Esophagus squamous epithelium (tissue), 5 donors: ENCODE measurements at regions not wholly inside any gene's neighbourhood (a gene's known extent, or its start where the extent isn't known, plus 50 kb on each side); places are given as distances from the start of the nearest gene placed in this dataset.

Experiments
- DNase-seq: peaks from one replicate; lab custom pipeline; 2025; lab: John Stamatoyannopoulos, UW
- H3K27ac ChIP-seq, 4 donors: fragments of 200-600 bp; sonication (generic); one replicate each; pipeline ENCODE4 v1.5.1; 2016 to 2019; ENCODE audit warnings: mild to moderate bottlenecking in 1 of 4
- H3K27me3 ChIP-seq, 4 donors: fragments of 200-600 bp; sonication (generic); 1 replicate in 3 of 4; 2 replicates in 1 of 4; pipeline versions ENCODE4 v1.5.1 to v1.6.0; 2017 to 2021; ENCODE audit warnings: antibody characterized with exemption in 1 of 4
- H3K36me3 ChIP-seq, 3 donors: fragments of 200-600 bp; sonication (generic); one replicate each; pipeline ENCODE4 v1.5.1; 2016 to 2019
- H3K4me1 ChIP-seq, 3 donors: fragments of 200-600 bp; sonication (generic); one replicate each; pipeline ENCODE4 v1.5.1; 2017 to 2019
- H3K4me3 ChIP-seq, 4 donors: fragments of 200-600 bp; sonication (generic); 1 replicate in 3 of 4; 2 replicates in 1 of 4; pipeline ENCODE4 v1.5.1; 2016 to 2019; ENCODE audit warnings: mild to moderate bottlenecking in 2 of 4, moderate library complexity in 1 of 4
- H3K9me3 ChIP-seq, 3 donors: fragments of 200-600 bp; sonication (generic); one replicate each; pipeline ENCODE4 v1.5.1; 2016 to 2019
- POLR2A ChIP-seq, 4 donors: fragments of 450-650 bp; IDR thresholded peaks; one replicate each; pipeline ENCODE4 v1.6.1; 2017; ENCODE audit warnings: antibody characterized with exemption in 4 of 4, mild to moderate bottlenecking in 4 of 4, moderate library complexity in 3 of 4
- WGBS, 2 donors: methylation state at CpG; one replicate each; pipeline ENCODE4 v1.1.5; 2018; 5-methylcytosine and 5-hydroxymethylcytosine counted together
- intact Hi-C: fragments of 100-400 bp; cut with DNase I; formaldehyde crosslinking; loops from one replicate; pipeline ENCODE4 v1.15.0; 2022
- TF ChIP-seq, protein P1 (sequence below), 6 experiments: fragments of 450-650 bp in 4 of 6; fragments of 200-600 bp in 2 of 6; sonication (generic) in 2 of 6; IDR thresholded peaks; one replicate each; pipeline ENCODE4 v1.5.1; 2016 to 2019; ENCODE audit warnings: antibody characterized with exemption in 6 of 6, mild to moderate bottlenecking in 4 of 6, moderate library complexity in 4 of 6
- donor health status: DM: yes; HTN: yes; CAD: no.

DNA sequence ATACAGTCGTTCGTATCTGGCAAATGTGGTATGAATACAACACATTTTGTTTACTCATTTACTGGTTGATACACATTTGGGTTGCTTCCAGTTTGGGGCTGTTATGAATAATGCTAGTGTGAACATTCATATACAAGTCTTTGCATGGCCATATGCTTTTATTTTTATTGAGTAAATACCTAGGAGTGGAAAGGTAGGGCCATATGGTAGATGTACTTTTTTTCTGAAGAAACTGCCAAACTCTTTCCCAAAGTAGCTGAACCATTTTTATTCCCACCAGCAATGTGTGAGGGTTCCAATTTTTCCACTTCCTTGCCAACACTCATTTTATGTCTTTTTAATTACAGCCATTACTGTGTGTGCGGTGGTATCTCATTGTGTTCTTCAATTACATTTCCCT is 496.2 kb upstream of the NRXN1 start:
- H3K27me3 ChIP-seq = no peaks in the 10 kb centered on the region
- H3K4me1 ChIP-seq = no peaks in the 10 kb centered on the region
- TF ChIP-seq, protein P1, sequence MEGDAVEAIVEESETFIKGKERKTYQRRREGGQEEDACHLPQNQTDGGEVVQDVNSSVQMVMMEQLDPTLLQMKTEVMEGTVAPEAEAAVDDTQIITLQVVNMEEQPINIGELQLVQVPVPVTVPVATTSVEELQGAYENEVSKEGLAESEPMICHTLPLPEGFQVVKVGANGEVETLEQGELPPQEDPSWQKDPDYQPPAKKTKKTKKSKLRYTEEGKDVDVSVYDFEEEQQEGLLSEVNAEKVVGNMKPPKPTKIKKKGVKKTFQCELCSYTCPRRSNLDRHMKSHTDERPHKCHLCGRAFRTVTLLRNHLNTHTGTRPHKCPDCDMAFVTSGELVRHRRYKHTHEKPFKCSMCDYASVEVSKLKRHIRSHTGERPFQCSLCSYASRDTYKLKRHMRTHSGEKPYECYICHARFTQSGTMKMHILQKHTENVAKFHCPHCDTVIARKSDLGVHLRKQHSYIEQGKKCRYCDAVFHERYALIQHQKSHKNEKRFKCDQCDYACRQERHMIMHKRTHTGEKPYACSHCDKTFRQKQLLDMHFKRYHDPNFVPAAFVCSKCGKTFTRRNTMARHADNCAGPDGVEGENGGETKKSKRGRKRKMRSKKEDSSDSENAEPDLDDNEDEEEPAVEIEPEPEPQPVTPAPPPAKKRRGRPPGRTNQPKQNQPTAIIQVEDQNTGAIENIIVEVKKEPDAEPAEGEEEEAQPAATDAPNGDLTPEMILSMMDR (IDR thresholded peaks at IDR 0.05) = no peak
- TF ChIP-seq POLR2A (IDR thresholded peaks at IDR 0.05) = no peak
- 66 to 93% methylated on average over 3 of the region's 3 CpGs for WGBS, 2 donors
- H3K36me3 ChIP-seq = no peaks in the 10 kb centered on the region
- intact Hi-C loops = no loop called here
- no peak overlapping the region for H3K4me3 ChIP-seq
- no peak for DNase-seq
- no peaks in the 10 kb centered on the region for H3K9me3 ChIP-seq
- no peak overlapping the region for H3K27ac ChIP-seq

DNA sequence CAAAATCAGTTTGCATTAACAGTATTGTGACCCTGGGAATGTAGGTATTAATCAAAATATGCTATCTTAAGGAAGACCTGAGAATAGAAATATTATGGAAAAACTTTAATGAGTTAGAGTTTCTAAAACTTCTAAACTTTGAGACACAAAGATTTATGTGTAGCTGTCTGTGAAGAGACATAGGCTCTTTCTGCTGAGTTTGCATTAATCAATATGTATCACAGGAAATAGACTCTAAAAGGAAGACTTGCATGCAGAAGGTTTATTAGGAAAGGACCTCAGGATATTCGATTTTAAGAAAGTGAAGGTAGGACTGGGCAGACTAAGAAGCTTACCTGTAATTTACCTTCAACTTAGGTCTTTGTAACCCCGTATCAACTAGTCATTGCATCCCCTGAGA is 494.8 kb upstream of the NRXN1 start:
- Histone ChIP-seq H3K4me3 (no peak overlapping the region), H3K9me3 (no peaks in the 10 kb centered on the region), H3K36me3 (no peaks in the 10 kb centered on the region), H3K4me1 (no peaks in the 10 kb centered on the region), H3K27ac (no peak overlapping the region), H3K27me3 (no peaks in the 10 kb centered on the region)
- DNase-seq = no peak
- 52 to 65% methylated on average over 2 of the region's 2 CpGs for WGBS, 2 donors
- no peak for TF ChIP-seq POLR2A (IDR thresholded peaks at IDR 0.05)
- TF ChIP-seq, protein P1 (IDR thresholded peaks at IDR 0.05) = no peak
- intact Hi-C loops = no loop called here

DNA sequence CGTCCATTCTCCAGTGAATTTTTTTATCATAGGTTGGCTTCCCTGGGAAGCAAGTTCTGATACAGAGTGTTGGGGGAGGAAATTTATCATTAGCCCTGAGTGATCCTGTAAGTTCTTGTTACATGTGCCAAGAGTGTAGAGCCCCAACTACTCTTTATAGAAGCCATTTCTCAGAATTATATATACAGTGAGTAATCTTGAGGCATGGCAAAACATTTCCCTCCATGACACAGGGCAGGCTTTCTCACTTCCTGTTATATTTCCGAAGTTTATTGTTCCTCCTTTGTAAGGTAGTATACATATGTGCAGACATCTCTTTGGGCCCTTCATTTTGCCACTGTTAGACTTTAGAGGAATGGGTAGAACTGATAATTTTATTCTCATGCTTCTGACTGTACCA is 484.7 kb upstream of the NRXN1 start:
- DNase-seq = no peak
- TF ChIP-seq POLR2A (IDR thresholded peaks at IDR 0.05) = no peak
- TF ChIP-seq, protein P1 (IDR thresholded peaks at IDR 0.05) = no peak
- H3K36me3 ChIP-seq = no peaks in the 10 kb centered on the region
- H3K4me1 ChIP-seq = no peaks in the 10 kb centered on the region
- 61 to 75% methylated on average over 2 of the region's 2 CpGs for whole genome bisulfite sequencing, 2 donors
- H3K27ac ChIP-seq = no peak overlapping the region
- H3K4me3 ChIP-seq = no peak overlapping the region
- H3K27me3 ChIP-seq = no peaks in the 10 kb centered on the region
- no peaks in the 10 kb centered on the region for H3K9me3 ChIP-seq
- intact Hi-C loops = no loop called here

DNA sequence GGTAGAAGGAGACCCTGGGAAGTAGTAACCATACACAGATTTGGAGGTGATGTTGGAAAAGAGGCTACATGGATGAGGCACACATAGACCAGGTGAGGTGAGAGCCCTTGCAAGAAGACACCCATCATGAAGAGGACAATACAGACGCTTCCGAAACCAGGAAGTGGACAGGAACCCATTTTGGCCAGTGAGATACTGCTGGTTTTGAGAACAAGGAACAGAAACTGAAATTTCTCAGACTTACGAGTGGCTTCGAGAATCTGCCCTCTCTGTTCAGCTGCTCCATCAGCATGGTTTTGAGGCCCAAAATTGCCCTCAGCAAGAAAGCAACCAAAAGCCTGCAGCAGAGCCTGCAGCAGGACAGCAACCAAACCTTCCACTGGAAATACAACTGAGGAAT is 479.1 kb upstream of the NRXN1 start:
- 51 to 81% methylated on average over 4 of the region's 4 CpGs for WGBS, 2 donors
- TF ChIP-seq, protein P1 (IDR thresholded peaks at IDR 0.05) = no peak
- TF ChIP-seq POLR2A (IDR thresholded peaks at IDR 0.05) = no peak
- H3K36me3 ChIP-seq = no peaks in the 10 kb centered on the region
- H3K4me3 ChIP-seq = no peak overlapping the region
- no peaks in the 10 kb centered on the region for H3K4me1 ChIP-seq
- no peak for DNase-seq
- no peaks in the 10 kb centered on the region for H3K27me3 ChIP-seq
- no peaks in the 10 kb centered on the region for H3K9me3 ChIP-seq
- intact Hi-C loops = no loop called here
- no peak overlapping the region for H3K27ac ChIP-seq

- Histone ChIP-seq H3K9me3 (no peaks in the 10 kb centered on the region), H3K4me1 (no peaks in the 10 kb centered on the region), H3K27me3 (no peaks in the 10 kb centered on the region), H3K27ac (no peak overlapping the region), H3K4me3 (no peak overlapping the region), H3K36me3 (no peaks in the 10 kb centered on the region)
- WGBS, 2 donors = 32 to 45% methylated on average over 3 of the region's 3 CpGs
- DNase-seq = no peak
- TF ChIP-seq POLR2A (IDR thresholded peaks at IDR 0.05) = no peak
- TF ChIP-seq, protein P1 (IDR thresholded peaks at IDR 0.05) = no peak
- intact Hi-C loops = no loop called here
Measured at GRCh38 chr2:51510303-51510702, 478.4 kb upstream of the NRXN1 start.
